Tibial nerve (tissue), 4 donors: ENCODE measurements at regions not wholly inside any gene's neighbourhood (a gene's known extent, or its start where the extent isn't known, plus 50 kb on each side); places are given as distances from the start of the nearest gene placed in this dataset.

Experiments used
- EP300 ChIP-seq, 2 donors: sonication (generic); formaldehyde crosslinking; IDR thresholded peaks; one replicate each; pipeline ENCODE4 v1.6.1; 2017; ENCODE audit warnings: antibody characterized with exemption in 2 of 2, mild to moderate bottlenecking in 1 of 2
- POLR2A ChIP-seq, 2 donors: fragments of 450-650 bp; IDR thresholded peaks; one replicate each; pipeline ENCODE4 v1.6.1; 2017; ENCODE audit warnings: antibody characterized with exemption in 2 of 2, mild to moderate bottlenecking in 2 of 2, moderate library complexity in 2 of 2
- TF ChIP-seq, protein P1 (sequence below), 5 experiments: fragments of 200-600 bp in 3 of 5; fragments of 450-650 bp in 2 of 5; sonication (generic) in 3 of 5; IDR thresholded peaks; one replicate each; pipeline ENCODE4 v1.5.1; 2016 to 2019; ENCODE audit warnings: antibody characterized with exemption in 5 of 5, mild to moderate bottlenecking in 3 of 5, moderate library complexity in 2 of 5

- TF ChIP-seq, protein P1, sequence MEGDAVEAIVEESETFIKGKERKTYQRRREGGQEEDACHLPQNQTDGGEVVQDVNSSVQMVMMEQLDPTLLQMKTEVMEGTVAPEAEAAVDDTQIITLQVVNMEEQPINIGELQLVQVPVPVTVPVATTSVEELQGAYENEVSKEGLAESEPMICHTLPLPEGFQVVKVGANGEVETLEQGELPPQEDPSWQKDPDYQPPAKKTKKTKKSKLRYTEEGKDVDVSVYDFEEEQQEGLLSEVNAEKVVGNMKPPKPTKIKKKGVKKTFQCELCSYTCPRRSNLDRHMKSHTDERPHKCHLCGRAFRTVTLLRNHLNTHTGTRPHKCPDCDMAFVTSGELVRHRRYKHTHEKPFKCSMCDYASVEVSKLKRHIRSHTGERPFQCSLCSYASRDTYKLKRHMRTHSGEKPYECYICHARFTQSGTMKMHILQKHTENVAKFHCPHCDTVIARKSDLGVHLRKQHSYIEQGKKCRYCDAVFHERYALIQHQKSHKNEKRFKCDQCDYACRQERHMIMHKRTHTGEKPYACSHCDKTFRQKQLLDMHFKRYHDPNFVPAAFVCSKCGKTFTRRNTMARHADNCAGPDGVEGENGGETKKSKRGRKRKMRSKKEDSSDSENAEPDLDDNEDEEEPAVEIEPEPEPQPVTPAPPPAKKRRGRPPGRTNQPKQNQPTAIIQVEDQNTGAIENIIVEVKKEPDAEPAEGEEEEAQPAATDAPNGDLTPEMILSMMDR (IDR thresholded peaks at IDR 0.05): no peak
- no peak for TF ChIP-seq EP300 (IDR thresholded peaks at IDR 0.05)
- no peak for TF ChIP-seq POLR2A (IDR thresholded peaks at IDR 0.05)
These were observed 274.8 kb upstream of the ST6GAL2 start for GRCh38 chr2:107160640-107161239.
